ENCODE measurements at regions not wholly inside any gene's neighbourhood (a gene's known extent, or its start where the extent isn't known, plus 50 kb on each side); places are given as distances from the start of the nearest gene placed in this dataset.

- Mint-ChIP-seq H3K27ac (no peak overlapping the region), H3K36me3 (0 out of 2 replicates have a peak, but pooled peaks cover 2% of the 10 kb centered on the region), H3K4me3 (no peak overlapping the region), H3K27me3 (ENCODE audit: low read depth) (no peaks in the 10 kb centered on the region), H3K9me3 (peaks cover 15% of the 10 kb centered on the region), H3K4me1 (peaks cover 7% of the 10 kb centered on the region)
- DNase-seq (ENCODE audit: low spot score) (no peak), ATAC-seq (no peak)
- ChIA-PET CTCF (no interaction called here), POLR2A (no interaction called here)
- TF ChIP-seq MLX (CRISPR knock-in tag; IDR thresholded peaks at IDR 0.05), result no peak
- no peak for TF ChIP-seq E2F4 (CRISPR knock-in tag; IDR thresholded peaks at IDR 0.05; ENCODE audit: borderline replicate concordance, low read depth)
- TF ChIP-seq ZNF219 (CRISPR knock-in tag; IDR thresholded peaks at IDR 0.05; ENCODE audit: borderline replicate concordance), result no peak
- no peak for TF ChIP-seq ZNF512 (CRISPR knock-in tag; IDR thresholded peaks at IDR 0.05; ENCODE audit: borderline replicate concordance)
- TF ChIP-seq ATF3 (CRISPR knock-in tag; conservative IDR thresholded peaks at IDR 0.05), result no peak
- no peak for TF ChIP-seq ZNF671 (CRISPR knock-in tag; IDR thresholded peaks at IDR 0.05)
- TF ChIP-seq ZNF396 (CRISPR knock-in tag; IDR thresholded peaks at IDR 0.05; ENCODE audit: borderline replicate concordance), result no peak
- TF ChIP-seq ATF2 (CRISPR knock-in tag; IDR thresholded peaks at IDR 0.05; ENCODE audit: borderline replicate concordance, low read depth), result no peak
- TF ChIP-seq NFYB (CRISPR knock-in tag; conservative IDR thresholded peaks at IDR 0.05; ENCODE audit: low read depth), result no peak
- no peak for TF ChIP-seq ZBTB43 (CRISPR knock-in tag; IDR thresholded peaks at IDR 0.05)
- no peak for TF ChIP-seq CREM (CRISPR knock-in tag; IDR thresholded peaks at IDR 0.05)
- TF ChIP-seq ZNF423 (CRISPR knock-in tag; IDR thresholded peaks at IDR 0.05), result no peak
Observed at GRCh38 chr7:49400891-49401550, 372.4 kb upstream of the VWC2 start.

GRCh38 chr7:49403844-49404243 is 369.6 kb upstream of the VWC2 start:
- H3K27ac Mint-ChIP-seq, result no peak overlapping the region
- 0 out of 2 replicates have a peak, but pooled peaks cover 2% of the 10 kb centered on the region for H3K36me3 Mint-ChIP-seq
- ATAC-seq, result no peak
- H3K27me3 Mint-ChIP-seq (ENCODE audit: low read depth), result no peaks in the 10 kb centered on the region
- DNase-seq (ENCODE audit: low spot score), result no peak
- peaks cover 15% of the 10 kb centered on the region for H3K9me3 Mint-ChIP-seq
- ChIA-PET POLR2A (no interaction called here), CTCF (no interaction called here)
- H3K4me1 Mint-ChIP-seq, result peaks cover 1% of the 10 kb centered on the region
- H3K4me3 Mint-ChIP-seq, result no peak overlapping the region
- no peak for TF ChIP-seq NFATC4 (CRISPR knock-in tag; IDR thresholded peaks at IDR 0.05)
- TF ChIP-seq HMGA2 (CRISPR knock-in tag; IDR thresholded peaks at IDR 0.05), result no peak
- no peak for TF ChIP-seq GTF2I (CRISPR knock-in tag; conservative IDR thresholded peaks at IDR 0.05)
- no peak for TF ChIP-seq NR3C1 (CRISPR knock-in tag; conservative IDR thresholded peaks at IDR 0.05; ENCODE audit: low read depth)
- TF ChIP-seq NFYB (CRISPR knock-in tag; conservative IDR thresholded peaks at IDR 0.05; ENCODE audit: low read depth), result no peak
- no peak for TF ChIP-seq ZNF532 (CRISPR knock-in tag; IDR thresholded peaks at IDR 0.05; ENCODE audit: borderline replicate concordance)
- no peak for TF ChIP-seq PRDM15 (CRISPR knock-in tag; IDR thresholded peaks at IDR 0.05)
